ENCODE measurements at regions not wholly inside any gene's neighbourhood (a gene's known extent, or its start where the extent isn't known, plus 50 kb on each side); places are given as distances from the start of the nearest gene placed in this dataset.
"Not testable (repeated sequence)": the region's sequence is repeated elsewhere in the genome, so short reads cannot be mapped to it uniquely, and the experiment has no call there.

DNA sequence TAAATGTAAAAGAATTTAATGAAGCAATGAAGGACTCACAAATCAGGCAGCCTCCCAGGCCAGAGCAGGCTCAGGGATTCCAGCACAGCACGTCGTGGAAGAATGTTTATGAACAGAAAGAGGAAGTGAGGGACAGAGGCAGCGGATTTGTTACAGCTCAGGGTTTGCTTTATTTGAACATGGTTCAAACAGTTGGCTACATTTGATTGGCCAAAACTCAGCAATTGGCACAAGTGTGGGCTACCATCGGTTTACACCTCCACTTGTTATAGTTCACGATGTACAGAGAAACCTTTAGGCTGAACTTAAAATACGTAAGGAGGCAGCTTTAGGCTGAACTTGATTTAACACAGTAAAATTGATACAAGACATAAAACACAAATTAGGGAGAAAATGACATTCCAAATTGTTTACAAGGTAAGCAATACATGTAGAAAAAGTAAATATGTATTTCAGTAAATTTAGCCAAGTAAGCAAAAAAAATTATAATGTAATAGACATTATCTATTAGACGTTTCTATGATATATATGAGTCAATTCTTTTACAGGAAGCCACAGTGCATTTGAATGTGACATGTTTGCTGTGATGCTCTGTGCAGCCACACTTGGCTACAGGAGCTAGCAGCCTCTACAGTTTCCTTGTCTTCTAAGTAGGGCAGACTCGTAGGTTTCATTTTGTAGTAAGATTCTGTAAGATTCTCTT is 126.5 kb downstream of the ADSS2 start:
- DNase-seq: peak; percentile 22

DNA sequence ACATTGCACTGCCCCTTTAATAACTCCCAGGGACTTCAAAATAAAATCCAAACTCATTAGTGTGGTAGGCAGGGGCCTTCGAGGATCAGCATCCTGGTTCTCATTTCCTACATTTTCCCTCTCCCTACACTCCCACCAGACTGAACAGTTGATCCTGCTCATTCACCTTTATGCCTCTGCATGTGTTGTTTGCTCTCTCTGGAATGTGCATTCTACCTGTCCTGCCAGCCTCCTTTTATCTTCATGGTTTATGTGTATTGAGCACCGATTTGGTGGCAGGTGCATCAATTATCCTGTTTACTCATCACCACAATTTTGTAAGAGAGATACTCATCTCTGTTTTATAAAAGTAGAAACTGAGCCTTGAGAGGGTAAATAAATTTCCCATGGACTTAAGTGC is 125.0 kb downstream of the ADSS2 start:
- DNase-seq: no peak

DNA sequence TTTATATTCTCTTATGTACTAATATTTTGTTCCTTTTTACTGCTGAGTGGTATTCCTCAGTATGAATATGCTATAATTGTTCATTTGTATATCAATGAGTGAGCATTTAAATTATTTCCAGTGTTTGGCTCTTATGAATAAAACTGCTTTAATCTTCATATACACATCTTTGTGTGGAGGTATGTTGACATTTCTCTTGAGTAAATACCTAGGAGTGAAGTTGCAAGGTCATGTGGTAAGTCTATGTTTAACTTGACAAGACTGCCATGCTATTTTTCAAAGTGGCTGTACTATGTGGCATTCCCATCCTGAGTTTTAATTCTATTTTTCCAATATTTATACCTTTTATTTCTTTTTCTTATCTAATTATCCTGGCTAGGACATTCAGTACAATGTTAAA is 124.2 kb downstream of the ADSS2 start:
- DNase-seq: no peak

DNA sequence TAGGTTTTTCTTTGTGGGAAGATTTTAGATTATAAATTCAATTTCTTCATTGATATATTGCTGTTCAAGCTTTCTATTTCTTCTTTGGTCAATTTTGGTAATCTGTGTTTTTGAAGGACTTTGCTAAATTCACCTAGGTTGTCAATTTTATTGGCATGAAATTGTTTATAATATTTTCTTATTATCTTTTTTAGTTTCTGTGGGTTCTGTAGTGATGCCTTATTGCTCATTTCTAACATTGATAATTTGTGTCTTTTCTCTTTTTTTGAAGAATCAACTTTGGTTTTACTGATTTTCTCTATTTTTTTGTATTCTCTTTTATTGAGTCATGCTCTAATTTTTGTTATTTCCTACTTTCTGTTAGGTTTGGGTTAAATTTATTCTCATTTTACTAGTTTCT is 123.2 kb downstream of the ADSS2 start:
- DNase-seq: no peak

DNA sequence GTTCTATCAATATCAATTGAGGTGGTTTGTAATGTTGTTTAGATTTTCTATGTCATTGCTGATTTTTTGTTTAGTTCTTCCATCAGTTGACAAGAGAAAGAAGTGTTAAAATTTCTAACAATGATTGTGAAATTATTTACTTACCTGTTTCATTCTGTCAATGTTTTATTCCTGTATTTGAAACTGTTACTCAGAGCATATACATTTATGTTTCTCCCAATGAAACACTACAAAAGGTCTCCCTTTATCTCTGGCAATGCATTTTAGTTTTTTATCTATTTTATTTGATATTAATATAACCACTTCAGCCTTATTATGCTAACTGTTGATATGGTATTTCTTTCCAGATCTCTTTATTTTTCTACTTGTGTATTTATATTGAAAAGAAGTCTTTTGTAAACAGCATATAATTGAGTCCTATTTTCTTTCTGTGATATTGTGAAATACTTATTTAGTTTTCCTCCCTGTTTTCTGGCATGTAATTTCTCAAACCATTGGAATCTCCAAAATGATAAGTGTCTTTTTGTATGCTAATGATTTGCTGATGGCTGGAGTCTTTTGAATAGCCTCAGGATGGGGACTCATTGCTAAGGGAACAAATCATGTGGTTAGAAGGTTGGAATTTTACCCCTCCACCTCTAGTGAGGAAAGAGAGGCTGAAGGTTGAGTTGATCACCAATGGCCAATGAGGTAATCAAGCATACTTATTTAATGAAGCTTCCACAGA is 122.0 kb downstream of the ADSS2 start:
- no peak for DNase-seq

DNA sequence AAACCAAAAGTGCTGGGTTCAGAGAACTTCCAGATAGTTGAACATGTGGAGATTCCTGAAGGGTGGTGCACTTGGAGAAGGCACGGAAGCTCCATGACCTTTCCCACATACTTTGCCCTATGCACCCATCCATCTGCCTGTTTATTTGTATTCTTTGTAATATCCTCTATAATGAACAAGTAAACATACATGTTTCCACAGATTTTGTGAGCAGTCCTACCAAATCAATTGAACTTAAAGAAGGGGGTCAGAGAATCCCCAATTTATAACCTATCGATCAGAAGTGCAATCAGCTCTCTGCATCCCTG is 121.4 kb downstream of the ADSS2 start:
- DNase-seq: no peak

DNA sequence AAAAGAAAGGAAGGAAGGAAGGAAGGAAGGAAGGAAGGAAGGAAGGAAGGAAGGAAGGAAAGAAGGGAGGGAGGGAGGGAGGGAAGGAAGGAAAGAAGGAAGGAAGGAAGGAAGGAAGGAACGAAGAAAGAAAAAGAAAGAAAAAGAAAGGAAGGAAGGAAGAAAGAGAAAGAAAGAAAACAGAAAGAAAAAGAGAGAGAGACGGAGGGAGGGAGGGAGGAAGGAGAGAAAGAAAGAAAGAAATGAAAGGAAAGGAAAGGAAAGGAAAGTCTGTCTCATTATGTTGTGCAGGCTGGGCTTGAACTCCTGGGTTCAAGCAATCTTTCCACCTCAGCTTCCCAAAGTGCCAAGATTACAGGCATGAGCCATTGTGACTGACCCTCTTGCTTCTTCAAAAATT is 118.9 kb downstream of the ADSS2 start:
- not testable (repeated sequence) for DNase-seq

DNA sequence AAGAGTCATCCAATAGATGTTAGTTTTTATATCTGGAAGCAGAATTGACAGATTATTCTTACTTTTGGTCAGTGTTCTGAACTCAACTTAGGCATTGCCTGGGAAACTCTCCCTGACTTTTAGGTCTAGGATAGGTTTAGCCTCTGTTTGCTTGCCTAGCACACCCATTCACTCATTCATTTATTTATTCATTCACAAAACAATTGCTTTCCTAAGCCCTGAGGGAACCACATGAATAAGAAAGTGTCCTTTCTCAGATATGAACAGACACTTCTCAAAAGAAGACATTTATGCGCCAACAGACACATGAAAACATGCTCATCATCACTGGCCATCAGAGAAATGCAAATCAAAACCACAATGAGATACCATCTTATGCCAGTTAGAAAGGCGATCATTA is 117.4 kb downstream of the ADSS2 start:
- not testable (repeated sequence) for DNase-seq

DNA sequence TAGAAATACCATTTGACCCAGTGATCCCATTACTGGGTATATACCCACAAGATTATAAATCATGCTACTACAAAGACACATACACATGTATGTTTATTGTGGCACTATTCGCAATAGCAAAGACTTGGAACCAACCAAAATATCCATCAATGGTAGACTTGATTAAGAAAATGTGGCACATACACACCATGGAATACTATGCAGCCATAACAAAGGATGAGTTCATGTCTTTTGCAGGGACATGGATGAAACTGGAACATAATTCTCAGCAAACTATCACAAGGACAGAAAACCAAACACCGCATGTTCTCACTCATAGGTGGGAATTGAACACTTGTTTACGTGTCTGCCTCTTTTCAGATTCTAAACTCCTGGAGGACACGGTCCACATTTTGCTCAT is 116.9 kb downstream of the ADSS2 start:
- not testable (repeated sequence) for DNase-seq

DNA sequence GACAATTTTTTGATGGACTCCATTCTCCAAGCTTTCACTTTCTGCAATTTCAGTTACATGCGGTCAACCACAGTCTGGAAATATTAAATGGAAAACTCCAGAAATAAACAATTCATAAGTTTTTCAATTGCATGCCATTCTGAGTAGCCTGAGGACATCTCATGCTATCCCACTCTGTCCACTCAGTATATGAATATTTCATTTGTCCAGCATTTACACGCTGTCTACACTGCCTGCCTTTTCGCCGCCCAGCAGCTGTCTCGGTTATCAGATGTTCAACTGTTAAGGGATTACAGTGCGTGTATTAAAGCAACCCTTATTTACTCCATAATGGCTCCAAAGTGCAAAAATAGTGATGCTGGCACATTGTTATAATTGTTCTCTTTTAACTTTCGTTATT is 116.3 kb downstream of the ADSS2 start:
- DNase-seq: no peak

DNA sequence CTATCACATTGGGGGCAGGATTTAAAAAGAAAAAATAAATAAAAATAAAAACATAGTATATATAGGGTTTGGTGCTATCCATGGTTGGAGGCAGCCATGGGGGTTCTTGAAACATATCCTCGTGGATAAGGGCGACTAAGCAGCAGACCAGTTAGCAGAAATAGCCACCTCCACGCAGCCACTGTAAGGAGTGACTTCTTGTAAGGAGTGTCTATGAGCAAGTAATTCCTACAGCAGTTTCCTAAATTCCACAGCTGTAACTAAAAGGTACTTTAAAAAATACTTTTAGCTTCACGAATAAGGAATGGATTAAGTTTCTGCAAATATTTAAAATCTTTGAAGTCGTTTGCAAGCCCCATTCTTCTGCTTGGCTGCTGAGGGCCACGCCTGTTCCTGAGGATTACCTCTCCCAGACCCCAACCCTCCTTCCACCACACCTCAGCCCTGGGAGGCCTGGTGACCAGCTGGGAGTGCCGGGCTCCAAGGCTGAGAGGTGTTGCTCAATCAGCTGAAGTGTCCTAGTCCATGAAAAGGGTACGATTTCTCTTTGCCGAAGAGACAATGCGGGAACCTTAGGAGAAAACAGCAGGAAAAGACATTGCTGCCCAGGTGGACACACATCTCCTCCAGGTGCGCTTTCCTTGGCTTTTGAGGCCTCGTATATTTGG is 115.3 kb downstream of the ADSS2 start:
- no peak for DNase-seq

DNA sequence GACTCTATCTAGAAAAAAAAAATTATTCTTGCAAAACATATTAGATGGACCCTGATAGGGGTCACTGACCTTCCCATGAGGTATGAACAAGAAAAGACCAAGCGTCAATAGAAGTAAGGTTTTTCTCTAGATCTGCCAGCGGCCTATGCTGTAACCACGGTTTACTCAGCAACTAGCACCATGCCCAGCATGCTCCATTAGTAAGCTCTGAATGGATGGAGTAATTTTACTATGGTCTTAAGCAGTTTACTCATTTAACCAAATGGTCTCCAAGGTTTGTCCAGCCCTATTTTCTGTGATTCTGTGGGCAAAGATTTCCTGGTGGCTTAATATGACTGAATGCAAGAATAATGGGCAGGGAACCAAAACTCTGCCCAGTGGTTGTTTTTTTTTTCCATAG is 113.9 kb downstream of the ADSS2 start:
- no peak for DNase-seq

DNA sequence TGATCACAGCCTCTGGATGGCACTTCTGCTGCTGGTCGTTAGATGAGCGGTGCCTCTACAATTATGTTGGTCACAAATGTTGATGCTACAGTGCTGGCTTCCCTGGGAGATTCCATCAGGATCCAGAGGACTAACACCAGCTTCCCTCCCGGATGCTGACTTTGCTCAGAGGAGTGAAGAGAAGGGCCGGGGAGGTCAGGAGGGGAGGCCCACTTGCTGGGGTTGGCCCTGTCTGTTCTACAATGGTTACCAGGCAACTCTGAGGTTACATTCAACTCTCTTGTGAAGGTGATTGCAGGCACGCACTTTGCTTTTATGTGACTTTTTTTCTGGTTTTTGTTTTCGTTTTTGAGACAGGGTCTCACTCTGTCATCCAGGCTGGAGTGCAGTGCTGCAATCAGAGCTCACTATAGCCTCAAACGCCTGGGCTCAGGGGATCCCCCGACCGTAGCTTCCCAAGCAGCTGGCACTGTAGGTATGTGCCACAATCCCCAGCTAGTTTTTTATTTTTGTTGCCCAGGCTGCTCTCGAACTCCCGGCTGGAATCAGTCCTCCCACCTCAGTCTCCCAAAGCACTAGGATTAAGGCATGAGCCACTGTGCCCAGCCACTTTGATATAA is 112.5 kb downstream of the ADSS2 start:
- DNase-seq: no peak

DNA sequence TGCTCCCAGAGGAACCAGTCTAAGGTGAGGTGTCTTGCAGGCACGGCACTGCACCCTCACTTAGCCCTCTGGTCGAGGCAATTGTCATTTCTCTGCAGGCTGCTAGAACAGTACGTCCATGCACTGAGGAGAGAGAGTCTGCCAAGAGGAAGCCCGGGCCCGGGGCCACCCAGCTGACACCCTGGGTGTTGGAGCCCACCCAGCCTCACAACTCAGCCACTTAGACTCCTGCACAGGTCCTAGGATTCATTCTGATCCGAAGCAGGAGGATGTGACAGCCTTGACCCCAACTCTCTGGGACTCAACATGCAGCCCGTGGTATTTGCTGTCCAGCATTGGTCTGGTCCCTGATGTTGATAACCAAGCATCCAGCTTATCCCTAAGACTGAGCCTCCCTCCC is 111.9 kb downstream of the ADSS2 start:
- no peak for DNase-seq

DNA sequence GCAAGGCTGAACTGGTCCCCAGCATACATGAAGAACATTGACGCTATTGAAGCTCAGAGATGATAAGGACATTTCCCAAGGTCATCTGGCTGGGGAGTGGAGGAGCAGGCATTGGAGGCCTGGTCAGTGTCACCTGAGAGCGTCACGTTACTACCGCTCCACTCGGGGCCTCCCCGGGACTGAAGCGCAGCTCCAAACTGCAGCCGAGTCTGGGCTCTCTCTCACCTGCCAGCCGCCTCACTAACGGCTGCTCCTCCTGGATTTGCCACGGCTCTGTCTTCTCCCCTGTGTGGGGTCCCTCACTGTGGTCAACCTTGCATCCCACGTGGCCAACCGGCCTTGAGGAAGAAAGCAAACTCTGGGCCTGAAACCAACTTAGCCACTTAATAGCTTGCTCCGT is 111.3 kb downstream of the ADSS2 start:
- DNase-seq: no peak

DNA sequence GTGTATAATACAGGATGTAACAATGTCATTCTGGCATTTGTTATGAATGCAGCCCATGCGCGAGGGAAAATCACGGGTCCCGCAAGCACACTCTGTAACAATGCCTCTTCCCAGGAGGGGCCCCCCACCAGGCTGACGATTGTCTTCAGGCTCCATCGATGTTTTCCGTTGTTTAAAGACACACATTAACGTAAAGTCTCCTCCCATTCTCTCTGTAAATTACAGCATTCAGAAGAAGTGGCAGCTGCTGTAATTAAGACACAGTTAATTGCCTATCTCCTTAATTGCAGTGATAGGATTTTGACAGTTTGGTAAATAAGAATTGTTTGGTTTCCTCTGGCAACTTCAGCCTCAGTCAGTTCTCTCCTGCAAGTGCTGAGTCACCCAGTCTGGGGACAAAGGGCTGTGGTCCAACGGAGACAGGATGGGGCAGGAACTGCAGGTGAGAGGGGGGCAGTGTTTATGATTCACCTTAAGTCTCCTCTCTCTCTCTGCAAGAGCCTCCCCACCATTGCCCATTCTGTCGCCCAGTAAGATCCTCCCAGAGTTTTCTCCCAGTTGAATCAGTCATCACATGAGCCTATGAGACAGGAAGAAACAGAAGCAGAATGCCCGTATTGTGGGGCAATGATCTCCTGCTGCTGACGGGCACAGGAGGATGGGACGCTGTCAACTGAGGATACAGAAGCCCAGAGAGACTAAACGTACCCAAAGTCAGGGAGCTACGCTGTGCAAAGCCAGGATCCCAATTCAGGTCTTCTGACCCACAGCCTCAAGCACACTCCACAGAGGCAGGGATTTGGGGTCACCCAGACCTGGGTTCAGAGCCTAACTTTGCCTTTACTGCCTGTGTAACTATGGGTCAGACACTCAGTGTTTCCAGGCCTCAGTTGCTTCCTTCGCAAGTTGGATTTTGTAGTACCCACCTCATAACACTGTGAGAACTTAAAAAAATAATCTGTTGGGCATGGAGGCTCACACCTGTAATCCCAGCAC is 110.0 kb downstream of the ADSS2 start:
- DNase-seq: no peak

DNA sequence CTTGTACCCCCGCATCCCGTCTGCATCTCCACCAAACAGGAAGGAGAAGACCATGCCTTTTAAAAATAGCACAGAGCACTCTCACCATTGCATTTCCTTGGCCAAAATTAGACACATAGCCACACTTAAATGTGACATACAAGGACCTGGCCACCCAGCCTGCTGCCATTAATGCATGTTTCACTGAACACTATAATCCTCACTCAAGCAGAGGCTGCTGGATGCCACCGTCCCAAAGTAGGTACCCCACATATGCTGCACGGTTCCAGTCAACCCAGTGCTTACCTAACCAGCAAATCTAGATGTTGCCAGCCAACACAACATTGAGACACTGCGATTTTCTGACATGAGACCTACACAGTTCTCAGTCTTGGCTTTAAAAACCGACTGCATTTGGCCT is 107.7 kb downstream of the ADSS2 start:
- DNase-seq: no peak

DNA sequence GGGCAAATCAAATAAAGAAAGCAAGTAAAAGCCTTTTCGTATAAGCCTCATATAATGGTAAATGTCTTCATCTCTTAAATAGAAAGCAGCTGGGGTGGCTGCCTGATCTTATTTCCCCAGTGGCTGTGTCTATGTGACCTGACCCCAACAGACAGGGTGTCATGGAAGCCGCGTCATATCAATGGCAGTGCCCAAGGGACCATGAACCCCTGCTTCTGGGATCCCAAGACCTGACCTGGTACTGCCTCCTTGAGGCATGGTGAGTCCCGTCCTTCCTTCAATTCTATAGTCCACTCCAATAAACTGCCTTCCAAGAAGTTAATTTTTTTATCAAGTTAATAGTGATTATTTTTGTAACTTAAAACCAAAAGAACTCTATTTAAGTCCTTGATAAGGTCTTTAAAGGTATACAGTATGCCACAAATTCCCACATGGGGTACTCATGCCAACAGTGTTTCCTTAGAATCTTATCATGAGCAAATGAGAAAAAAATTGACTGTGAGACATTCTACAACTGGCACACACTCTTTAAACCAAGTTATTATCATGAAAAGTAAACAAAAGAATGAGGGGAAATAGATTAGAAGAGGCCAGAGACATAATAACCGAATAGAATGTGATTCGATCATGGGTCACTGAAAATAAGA is 104.6 kb downstream of the ADSS2 start:
- no peak for DNase-seq

DNA sequence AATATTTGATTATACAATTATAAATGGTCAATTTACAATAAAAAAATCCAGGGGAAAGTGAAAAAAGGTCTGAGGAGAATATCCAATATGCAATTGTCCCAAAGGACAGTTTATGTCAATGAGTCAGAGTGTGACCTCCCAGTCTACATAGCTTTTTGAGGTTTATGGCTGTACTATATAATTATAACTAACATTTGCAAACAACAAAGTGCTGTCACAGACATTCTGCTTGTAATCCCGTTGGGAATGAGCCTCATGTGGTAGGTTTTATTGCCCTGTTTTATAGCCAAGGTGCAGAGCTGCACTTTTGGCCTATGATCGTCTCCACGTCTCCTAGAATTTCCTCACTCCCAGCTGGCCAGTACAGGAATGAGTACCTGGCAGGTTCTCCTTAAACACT is 103.8 kb downstream of the ADSS2 start:
- DNase-seq: no peak

DNA sequence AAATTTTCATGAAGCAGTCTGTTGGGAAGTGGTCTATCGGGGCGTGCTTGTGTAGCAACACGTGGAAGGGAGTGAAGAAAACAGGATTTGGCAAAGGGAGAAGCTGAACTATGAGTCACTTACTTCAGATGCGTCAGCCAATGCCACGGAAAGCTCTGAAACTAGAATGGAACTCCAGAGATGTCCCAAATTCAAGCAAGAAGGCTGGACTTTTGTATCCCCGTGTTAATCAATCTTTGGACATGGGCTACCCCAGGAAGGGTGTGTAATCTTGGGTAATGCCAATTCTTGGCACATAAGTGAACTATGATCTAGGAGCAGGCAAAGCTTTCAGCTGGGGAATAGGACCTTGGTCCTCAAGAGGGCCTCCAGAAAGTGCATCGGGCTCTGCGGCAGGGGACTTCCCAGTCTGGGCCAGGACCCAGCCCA is 102.6 kb downstream of the ADSS2 start:
- DNase-seq: peak; percentile 69

DNA sequence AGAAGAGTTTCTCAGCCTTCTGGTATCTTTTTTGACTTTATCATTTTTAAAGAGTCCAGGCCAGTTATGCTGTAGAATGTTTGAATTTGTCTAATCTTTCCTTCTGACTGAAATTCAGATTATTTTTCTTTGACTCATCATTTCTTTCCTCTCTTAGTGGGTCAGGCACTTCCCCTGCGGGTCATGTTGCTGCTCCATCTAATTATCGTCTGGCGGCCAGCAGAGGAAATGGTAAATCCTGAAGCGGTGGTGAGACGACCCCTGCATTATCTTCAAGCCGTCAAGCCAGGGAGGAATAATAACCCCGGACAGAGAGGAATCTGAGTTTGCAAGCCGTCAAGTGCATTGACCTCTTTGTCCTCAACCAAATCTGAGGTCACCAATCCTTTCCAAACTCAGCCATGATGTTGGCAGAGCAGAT is 102.1 kb downstream of the ADSS2 start:
- DNase-seq: no peak

DNA sequence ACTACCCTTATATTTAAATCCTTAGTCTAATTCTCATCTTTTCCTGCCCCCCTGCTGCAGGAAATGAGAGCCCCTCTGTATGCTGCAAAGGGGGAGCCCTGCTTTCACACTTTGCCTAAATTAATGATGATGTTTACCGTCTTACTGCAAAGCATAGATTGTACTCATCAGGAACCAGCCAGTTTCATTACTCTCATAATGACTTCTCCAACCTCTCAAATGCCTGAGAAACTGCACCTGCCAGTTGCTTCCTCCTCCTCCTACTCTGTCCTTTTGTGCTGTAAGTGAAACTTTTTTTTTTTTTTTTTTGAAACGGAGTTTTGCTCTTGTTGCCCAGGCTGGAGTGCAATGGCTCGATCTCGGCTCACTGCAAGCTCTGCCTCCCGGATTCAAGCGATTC is 101.7 kb downstream of the ADSS2 start:
- DNase-seq: no peak

All from fibroblast of skin of abdomen (primary cell).